ENCODE measurements at regions not wholly inside any gene's neighbourhood (a gene's known extent, or its start where the extent isn't known, plus 50 kb on each side); places are given as distances from the start of the nearest gene placed in this dataset.
"Not testable (repeated sequence)": the region's sequence is repeated elsewhere in the genome, so short reads cannot be mapped to it uniquely, and the experiment has no call there.

DNA sequence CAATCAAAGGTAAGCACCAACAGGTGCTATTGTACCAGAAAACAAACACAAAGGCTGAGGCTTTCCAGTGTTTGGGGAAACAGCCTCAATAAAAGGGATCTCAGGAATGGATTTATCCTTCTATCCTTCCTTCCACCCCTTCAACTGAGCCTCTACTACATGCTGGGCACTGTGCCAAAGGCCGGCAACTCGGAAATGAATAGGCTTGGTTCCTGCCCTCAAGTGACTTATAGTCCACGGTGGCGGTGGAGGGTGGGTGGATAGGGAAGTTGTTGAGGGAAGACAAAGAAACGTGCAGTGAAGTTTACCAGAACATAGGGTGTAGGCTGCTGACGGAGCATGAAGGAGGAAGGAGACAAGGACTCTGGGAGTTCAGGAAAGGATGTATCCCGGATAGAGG, 73.4 kb upstream of the TAB2 start:
- no peak for DNase-seq

DNA sequence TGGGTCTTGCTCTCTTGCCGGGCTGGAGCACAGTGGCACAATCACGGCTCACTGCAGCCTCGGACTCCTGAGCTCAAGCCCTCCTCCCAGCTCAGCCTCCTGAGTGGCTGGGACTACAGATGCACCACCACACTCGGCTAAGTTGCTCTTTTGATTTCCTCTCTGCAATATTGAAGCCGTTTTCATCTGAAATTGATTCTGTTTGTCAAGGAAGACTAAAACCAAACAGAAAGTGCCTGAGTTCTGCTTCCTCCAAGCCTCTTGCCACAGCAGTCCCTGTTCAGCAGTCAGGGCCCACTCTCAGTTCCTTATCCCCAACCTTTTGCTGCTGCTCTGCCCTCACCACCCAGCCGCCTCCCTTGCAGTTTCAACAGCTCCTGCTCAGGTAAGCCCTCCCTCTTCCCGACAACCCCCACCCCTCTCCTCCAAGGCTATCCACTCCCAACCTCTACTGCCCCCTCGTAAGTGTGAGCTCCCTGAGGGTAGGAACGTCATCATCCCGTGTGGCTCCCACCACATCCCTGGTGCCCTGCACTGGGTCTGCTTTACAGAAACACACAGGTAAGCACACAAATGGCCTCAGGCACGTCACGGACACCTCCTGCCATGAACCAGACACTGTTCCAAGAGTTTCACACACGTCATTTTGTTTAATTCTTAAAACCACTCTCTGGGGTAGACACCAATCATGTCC, 70.7 kb upstream of the TAB2 start:
- DNase-seq, result peak; percentile 75 to 80 (median 77)

- peak; percentile 54 to 65 (median 60) for DNase-seq
These were observed 70.1 kb upstream of the TAB2 start for GRCh38 chr6:149247385-149247763.

- DNase-seq, result not testable (repeated sequence)
These were observed 69.2 kb upstream of the TAB2 start for GRCh38 chr6:149248263-149248662.

DNA sequence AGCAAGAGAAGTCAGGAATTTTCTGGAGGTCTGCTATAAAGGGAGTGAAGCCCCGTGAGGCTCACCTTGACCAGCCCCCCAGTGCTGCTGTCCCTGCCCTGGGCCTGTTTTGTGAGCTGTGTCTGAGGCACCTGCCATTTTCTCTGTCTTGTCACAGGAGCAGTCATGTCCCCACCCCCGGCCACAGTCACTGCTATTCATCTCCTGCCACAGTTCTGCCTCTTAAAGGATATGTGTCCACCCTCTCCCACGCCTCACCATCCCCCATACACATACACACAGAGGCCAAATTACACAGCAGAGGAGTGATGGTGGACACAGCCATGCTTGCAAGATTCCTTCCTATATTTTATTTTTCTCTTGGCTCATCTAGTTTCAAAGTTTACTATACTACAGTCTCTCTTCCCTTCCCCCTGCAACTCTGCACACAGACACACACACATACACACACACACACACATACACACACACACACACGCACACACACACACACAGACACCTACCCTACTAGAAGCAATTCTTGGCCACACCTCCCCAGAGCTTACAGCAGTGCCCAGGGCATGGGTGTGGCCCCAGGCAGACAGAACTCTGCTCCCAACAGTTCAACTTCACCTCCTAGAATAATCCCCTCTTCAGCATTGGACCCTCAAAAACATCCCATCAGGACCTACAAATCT, 68.7 kb upstream of the TAB2 start:
- peak; percentile 62 to 69 (median 66) for DNase-seq

- DNase-seq, result no peak
These were observed 67.8 kb upstream of the TAB2 start for GRCh38 chr6:149249370-149250357.

- peak in 1 of 3 donors; percentile 39 for DNase-seq
These were observed 66.6 kb upstream of the TAB2 start for GRCh38 chr6:149250951-149251350.

- DNase-seq, result no peak
These were observed 64.9 kb upstream of the TAB2 start for GRCh38 chr6:149252622-149253021.

DNA sequence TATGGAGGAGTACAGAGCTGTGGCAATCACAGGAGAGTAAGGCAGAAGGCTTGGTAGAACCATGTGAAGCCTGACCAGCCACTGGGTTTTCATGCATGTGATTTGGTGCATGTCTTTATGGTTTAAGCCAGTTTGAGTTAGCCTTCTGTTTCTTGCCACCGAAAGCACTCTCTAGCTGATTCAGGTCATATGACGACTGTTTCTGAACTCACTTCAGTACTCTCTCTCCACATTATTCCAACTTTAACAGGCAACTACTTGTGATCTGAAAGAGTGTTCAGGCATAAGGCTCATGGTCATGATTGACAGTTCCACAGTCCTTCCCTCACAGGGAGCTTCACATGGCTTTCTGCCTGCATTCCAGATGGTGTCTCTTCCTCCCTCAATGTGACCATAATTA, 63.3 kb upstream of the TAB2 start:
- no peak for DNase-seq

GRCh38 chr6:149259753-149260152, 57.8 kb upstream of the TAB2 start:
- DNase-seq, result peak; percentile 89 to 96 (median 93)

DNA sequence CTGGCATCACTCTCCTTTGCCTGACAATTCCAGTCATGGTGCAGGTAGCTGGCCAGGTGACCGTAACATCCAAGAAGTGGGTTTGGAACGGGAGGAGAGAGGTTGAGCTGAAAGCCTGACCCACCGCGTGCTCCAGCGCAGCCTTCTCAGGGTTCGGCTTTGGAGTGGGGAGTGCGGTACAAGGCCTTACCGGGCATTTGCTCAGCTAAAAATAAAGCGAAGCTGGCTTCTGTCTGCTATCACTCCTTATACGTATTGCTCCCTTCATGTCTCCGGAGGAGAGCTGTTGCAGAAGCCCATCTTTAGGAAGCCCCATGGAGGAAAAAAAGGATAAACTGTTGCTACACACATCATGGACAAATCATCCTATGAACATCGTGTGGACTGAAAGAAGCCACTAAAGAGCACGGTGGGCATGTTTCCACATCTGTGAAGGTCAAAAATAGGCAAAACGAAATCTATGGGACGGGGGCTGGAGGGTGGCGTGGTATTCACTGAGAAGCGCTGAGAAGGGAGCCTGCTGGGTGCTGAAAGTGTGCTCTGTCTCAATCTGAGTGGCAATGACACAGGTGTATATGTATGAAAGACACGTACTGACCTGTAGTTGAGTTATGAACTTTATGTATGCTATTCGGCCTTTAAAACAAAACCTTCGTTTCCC, 57.2 kb upstream of the TAB2 start:
- DNase-seq, result no peak

GRCh38 chr6:149261364-149262040, 56.0 kb upstream of the TAB2 start:
- no peak for DNase-seq

DNA sequence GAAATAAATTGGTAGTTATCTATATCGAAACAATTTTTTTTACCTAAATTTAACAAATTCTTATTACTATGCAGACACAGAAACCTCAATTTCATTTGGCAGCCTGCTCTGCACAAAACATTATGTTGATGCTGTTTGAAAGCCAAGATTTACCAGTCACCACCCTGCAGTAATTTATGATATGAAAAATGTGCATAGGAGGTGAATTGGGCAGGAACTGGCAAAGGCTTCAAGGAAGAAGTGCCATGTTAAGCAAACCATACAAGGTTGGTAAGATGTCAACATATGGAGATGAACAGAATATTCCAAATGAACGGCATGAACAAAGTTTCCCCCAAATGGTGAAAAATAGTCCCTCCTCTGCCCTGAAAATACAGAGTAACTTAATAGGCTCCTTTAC, 54.2 kb upstream of the TAB2 start:
- no peak for DNase-seq

- DNase-seq, result no peak
These were observed 52.9 kb upstream of the TAB2 start for GRCh38 chr6:149264629-149265028.

DNA sequence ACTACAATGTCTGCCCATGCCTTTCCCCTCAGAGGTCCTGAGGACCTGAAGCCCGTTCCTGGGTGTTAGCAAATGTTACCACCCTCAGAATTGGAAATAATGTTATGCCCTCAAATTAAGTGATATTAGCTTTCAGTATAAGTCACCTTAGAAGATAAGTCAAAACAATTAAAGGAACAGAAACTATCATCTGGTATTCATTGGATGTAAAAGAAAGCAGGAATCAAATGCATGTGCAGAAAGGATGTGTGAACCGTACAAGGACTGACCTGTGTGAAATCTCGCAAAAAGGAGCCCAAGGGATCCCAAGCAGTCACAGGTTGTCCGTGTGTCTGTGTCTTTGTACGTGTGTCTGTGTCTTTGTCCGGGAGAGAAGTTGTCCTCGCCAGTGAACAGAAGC, 51.6 kb upstream of the TAB2 start:
- no peak for DNase-seq

GRCh38 chr6:149266659-149267058, 50.9 kb upstream of the TAB2 start:
- peak; percentile 45 to 64 (median 55) for DNase-seq

DNA sequence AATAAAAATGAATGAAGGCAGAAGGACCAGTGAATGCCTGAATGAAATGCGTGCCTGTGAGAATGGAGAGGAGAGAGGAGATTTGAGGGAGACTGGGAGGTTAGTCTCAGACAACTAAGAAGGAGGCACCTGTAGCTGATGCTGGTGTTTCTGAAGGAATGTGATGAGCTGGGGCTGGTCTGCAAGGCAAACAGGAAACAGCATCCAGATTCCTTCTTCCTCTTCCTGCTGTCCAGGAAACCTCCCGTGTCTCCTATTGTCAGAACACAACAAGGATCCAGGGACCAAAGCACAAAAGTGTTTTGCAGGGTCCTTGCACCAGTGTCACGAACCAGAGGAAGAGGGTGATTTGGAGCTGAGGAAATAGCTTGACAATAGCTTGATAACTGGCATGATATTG, 50.4 kb upstream of the TAB2 start:
- no peak for DNase-seq

DNA sequence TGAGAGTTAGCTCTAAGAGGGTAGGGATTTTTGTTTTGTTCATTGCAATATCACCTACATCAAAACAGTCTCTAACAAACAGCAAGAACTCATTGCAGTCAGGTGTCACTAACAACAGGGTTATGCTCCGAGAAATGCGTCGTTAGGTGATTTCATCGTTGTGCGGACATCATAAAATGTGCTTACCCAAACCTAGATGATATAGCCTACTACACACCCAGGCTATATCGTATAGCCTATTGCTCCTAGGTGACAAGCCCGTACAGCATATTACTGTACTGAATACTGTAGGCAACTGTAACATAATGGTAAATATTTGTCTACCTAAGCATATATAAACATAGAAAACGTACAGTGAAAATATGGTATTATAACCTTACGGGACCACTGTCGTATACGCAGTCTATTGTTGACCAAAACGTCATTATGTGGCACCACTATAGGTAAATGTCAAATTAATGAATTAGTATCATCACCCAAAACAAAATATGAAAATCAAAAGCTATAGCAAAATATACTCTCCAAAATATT, 49.9 kb upstream of the TAB2 start:
- no peak for DNase-seq
